GM12873 (cell line): ENCODE measurements at regions not wholly inside any gene's neighbourhood (a gene's known extent, or its start where the extent isn't known, plus 50 kb on each side); places are given as distances from the start of the nearest gene placed in this dataset.

ENCODE experiments used
- TF ChIP-seq, protein P1 (sequence below): IDR thresholded peaks from 2 replicates; pipeline ENCODE4 v1.5.1; 2012; ENCODE audit warnings: low read depth, mild to moderate bottlenecking, moderate library complexity, low read length, control low read depth; ENCODE audit not compliant: insufficient read depth; ENCODE audit errors: missing control alignments

DNA sequence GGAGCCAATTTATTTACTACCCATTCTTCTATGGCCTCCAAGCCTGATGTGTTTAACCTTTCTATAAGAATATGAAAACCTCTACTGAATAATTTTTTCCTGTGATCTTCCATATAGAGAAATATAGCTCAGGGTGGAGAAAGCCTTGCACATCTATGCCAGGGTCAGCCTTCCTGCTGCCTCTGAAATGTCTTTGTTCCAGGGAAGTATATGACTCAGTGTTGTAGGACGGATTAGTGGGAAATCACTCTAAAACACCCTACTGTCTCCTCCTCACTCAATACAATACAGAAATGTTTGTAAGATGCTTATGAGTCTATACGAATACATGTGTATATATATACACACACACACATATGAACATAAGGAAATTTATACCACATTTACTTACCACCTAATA is 1044.9 kb downstream of the BRINP3 start:
- TF ChIP-seq, protein P1, sequence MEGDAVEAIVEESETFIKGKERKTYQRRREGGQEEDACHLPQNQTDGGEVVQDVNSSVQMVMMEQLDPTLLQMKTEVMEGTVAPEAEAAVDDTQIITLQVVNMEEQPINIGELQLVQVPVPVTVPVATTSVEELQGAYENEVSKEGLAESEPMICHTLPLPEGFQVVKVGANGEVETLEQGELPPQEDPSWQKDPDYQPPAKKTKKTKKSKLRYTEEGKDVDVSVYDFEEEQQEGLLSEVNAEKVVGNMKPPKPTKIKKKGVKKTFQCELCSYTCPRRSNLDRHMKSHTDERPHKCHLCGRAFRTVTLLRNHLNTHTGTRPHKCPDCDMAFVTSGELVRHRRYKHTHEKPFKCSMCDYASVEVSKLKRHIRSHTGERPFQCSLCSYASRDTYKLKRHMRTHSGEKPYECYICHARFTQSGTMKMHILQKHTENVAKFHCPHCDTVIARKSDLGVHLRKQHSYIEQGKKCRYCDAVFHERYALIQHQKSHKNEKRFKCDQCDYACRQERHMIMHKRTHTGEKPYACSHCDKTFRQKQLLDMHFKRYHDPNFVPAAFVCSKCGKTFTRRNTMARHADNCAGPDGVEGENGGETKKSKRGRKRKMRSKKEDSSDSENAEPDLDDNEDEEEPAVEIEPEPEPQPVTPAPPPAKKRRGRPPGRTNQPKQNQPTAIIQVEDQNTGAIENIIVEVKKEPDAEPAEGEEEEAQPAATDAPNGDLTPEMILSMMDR = no peak

- TF ChIP-seq, protein P1 = no peak
Measured at GRCh38 chr1:189434461-189434860, 1043.2 kb downstream of the BRINP3 start.

- TF ChIP-seq, protein P1 = no peak
Measured at GRCh38 chr1:189435398-189435797, 1042.3 kb downstream of the BRINP3 start.

DNA sequence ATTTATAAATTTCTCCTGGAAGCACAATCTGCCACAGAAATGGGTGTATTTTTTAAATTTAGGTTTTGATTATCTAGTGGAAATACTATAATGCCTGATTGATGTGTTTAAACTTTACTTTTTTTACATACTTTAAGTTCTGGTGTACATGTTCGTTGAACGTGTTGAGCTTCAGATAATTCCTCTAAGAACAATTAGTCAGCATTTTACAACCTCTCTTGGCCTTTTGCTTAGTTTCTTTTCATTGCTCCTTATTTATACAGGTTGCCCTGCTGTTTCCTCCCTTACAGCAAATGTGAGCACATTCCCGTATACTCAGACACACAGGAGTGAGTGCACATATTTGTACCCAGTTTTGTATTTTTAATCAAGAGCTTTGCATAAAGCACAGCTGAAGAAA is 1038.9 kb downstream of the BRINP3 start:
- TF ChIP-seq, protein P1 = no peak

- TF ChIP-seq, protein P1 = no peak
Measured at GRCh38 chr1:189463166-189463565, 1014.5 kb downstream of the BRINP3 start.

- TF ChIP-seq, protein P1 = no peak
Measured at GRCh38 chr1:189496768-189497167, 980.9 kb downstream of the BRINP3 start.

- TF ChIP-seq, protein P1 = no peak
Measured at GRCh38 chr1:189499736-189500135, 977.9 kb downstream of the BRINP3 start.
